GM19025 (cell line): ENCODE measurements at regions not wholly inside any gene's neighbourhood (a gene's known extent, or its start where the extent isn't known, plus 50 kb on each side); places are given as distances from the start of the nearest gene placed in this dataset.

Experiments used
- ATAC-seq: cut with Tn5 transposase; IDR thresholded peaks from one replicate; pipeline ENCODE4 v1.9.1; 2021; ENCODE audit warnings: mild to moderate bottlenecking, low read depth, moderate library complexity; ENCODE audit not compliant: unreplicated experiment

DNA sequence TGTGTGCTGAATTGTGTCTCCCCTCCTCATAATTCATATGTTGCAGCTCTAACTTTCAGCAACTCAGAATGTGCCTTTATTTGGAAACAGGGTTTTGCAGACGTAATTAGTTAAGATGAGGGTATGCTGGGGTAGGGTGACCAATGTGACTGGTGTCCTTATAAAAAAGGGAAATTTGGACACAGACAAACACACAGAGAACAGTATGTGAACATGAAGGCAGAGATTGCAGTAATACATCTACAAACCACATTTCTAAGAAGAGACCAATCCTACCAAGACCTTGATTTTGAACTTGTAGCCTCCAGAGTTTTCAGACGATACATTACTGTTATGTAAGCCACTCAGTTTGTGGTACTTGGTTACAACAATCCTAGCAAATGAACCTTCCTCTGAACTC lies 817.8 kb downstream of the TUSC7 start:
- ATAC-seq = no peak

DNA sequence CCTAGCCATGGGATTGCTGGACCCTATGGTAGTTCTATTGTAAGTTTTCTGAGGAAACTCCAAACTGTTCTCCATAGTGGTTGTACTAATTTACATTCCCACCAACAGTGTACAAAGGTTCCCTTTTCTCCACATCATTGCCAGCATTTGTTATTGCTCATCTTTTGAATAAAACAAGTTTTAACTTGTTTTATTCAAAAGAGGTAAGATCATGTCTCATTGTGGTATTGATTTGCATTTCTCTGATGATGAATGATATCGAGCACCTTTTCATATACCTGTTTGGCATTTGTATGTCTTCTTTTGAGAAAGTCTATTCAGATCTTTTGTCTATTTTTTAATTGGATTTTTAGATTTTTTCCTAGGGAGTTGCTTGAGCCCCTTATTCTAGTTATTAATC lies 819.1 kb downstream of the TUSC7 start:
- ATAC-seq = no peak

DNA sequence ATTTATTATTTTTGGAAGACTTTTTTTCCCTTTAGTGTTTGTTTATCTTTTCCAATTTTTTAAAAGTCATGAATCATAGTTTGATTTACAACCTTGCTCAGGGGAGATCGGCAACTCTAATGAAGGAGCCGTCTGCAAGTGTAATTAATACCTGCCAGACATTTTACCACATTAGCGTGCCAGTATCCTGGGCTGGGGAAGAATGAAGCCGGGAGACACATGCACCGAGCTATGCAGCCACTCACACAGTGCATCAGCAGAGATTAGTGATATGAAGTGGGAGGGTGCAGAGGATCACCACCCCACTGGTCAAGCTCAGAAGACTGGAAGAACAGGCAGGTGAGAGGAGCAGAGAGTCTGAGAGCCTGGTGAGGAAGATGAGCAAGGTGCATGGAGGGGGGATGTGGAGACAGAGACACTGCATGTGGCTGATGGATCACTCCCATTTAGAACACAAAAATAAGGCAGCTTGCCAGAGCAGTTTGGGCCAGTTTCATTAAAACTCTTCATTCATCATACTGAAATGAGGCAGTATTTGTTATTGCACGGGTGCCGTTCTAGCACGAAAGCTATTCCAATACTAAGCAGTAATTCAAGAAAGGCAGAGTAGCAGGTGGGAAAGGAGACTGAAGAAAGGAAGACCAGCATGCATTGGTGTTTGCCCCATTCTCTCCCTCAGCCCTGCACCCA lies 821.6 kb downstream of the TUSC7 start:
- no peak for ATAC-seq

DNA sequence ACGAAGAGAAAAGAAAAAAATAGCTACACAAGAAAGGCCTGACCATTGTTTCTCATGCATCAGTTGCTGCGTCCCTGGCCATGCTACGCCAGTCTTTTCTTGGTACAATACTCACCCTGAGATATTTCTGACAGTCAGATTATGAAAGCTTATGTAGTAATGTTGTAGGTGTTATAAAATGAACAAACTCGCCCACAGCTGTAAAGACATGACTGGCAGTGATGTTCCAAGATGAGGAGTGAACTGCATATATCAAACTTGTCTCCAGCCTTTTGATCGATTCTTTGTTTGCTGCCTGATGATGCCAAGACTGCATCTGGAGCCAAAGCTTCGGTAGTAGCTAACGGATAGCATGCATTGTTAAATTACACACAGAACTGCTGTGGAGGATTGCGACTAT lies 822.7 kb downstream of the TUSC7 start:
- ATAC-seq = no peak

DNA sequence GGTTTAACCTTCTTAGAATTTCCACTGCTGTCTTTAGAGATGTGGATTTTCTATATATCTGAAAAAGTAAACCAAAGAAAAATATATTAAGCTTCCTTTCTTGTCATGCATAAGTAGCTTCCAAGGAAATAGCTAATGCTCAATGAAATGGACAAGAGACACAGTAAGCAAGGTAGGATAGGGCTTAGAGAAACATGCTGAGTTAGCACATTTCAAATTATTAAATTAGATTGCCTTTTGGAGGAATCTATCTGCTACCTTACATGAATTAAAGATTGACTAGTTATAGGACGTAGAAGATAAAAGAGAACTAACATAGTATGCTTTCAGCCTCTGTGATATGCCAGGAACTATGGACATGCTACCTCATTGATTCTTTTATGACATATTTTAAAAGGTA lies 824.6 kb downstream of the TUSC7 start:
- ATAC-seq = no peak

DNA sequence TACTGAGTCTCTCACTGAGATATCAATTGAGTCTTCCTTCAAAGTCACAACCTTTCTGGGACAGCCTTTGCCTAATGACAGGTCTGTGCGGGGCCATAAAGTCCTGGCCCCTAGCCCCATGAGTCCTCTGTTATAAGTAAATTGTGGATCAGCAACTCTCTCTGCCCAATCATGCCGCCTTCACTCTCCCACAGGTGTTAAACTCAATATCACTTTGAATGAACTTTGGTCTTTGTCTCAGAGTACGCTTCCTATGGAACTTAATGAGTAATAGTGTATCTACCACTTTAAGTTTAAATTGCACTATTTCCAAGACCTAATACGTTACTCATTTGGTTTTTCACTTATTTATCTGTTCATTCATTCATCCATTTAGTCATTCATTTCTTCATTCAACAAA lies 826.4 kb downstream of the TUSC7 start:
- no peak for ATAC-seq

DNA sequence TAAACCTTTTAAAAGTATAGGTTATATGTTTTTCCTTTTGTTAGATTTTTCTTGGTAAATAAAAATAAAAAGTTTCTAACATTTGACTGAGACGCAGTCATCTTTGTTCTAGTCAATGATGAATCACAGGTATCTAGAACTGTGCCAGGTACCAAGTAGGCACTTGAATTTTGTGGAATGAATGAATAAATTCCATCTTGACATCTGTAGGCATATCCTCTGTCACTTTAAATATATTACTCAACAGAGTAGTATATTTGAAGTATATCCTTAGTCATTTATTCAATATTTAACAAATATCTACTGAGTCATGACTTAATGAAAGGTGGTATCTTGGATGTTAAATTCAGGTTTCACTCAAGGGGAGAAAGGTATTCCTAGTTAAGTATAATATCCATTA lies 828.4 kb downstream of the TUSC7 start:
- ATAC-seq = no peak

DNA sequence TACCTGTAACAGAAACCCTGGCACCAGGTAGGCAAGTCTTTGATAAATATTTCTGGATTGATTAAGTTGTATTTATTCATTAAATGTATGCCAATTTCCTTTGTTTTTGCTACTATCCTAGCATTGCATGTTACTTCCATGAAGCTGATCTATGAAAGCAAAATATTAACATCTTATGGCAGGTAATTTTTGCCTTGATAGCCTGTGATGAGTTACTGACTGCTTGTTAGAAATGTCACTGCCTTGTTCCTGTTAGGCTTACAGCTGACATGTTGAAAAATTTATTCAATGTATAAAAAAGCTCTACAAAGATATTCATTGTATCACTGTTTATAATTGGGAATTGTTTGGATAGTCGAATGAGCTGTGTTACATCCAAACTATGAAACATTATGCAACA lies 830.1 kb downstream of the TUSC7 start:
- no peak for ATAC-seq

DNA sequence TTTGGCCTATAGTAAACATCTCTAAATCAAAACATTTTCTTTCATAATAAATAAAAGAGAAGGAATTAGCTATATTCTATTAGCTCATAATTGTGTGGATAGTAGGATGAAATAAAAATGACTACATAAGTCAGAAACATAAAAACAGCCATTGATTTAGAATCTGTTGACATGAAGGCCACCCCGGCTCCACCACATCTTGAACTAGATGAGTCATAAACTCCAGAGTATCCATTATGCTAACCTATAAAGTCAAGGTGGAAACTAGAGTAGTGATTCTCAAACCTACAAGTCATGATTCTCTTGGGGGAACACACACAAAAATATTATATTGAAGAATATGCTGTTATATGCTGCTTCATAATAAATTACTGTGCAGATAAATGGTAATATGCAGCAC lies 831.0 kb downstream of the TUSC7 start:
- no peak for ATAC-seq

DNA sequence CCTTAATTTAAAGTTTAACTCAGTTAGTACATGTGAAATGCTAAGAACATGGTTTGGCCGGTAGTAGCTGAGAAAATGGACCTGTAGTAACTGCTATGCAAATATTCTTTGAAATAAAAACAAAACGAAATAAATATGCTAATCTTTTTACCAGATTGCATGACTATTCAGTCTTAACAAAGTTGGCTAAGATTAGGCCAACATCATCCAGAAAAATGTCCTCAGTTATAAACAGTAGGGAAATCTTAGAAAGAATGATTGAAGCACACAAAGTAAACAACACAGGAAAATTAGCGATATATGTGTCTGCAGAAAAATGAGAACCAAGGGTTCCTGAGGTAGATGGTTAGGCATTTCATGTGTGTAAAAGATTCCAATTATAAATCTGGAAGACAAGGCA lies 832.1 kb downstream of the TUSC7 start:
- no peak for ATAC-seq

DNA sequence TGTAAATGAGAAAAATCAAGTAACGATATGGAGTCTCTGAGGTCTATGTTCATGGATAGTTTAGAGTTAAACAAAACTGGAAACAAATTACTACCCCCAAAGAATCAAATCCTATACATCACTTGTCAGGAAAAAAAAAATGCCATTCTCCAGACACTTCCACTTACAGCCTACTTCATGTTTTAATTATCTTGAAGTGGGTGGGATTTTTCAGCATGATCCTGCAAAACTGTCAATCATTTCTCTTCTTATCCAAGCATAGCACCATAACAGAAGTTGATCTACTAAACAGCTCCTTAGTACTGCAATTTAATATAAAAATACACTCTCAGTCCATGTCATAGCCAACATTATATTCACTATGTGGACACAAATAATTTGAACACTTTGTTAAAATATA lies 833.9 kb downstream of the TUSC7 start:
- no peak for ATAC-seq

DNA sequence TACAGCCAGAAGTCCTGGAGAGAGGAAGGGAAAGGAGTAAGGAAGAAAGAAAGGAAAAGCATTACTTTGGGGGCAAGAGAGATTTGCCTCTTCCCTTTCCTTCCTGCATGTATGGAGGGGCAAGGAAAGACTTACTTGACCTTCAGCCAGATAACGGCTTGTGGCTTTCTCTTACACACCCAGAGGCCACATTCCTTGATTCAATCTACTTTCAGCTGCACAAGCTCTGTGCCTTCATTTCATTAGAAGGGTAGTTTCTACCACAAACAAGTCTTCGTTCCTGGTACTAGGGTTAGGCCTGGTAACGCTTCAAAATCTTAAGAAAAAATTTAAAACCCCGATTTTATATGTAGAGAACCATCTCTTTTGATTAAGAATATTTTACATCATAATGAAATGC lies 835.9 kb downstream of the TUSC7 start:
- no peak for ATAC-seq

DNA sequence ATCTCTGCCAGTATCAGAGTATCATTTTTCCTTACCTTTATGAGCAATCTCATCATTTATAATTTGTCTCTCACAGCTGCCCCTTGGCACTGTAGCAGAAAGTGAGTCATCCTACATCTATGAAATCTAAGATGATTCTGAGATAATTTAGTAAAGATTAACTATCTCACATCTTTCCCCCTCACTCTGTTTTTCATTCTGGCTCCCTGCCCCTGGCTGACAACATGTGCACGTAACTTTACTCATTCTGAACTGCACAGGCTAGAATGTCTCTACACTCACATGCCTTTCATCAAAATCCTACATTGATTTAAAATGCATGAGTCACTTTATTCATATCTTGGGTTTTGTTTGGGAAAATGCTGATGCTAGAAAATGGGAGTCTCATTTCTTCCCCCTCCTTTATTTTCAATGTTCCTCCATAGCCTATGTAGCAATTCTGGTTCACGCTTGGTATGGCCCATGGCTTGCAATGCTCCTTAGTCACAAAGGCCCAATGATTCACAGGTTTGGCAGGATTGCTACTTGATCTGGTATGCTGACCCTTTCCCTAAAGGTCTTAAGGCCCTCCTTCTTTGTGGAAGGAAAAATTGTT lies 838.5 kb downstream of the TUSC7 start:
- ATAC-seq = no peak

DNA sequence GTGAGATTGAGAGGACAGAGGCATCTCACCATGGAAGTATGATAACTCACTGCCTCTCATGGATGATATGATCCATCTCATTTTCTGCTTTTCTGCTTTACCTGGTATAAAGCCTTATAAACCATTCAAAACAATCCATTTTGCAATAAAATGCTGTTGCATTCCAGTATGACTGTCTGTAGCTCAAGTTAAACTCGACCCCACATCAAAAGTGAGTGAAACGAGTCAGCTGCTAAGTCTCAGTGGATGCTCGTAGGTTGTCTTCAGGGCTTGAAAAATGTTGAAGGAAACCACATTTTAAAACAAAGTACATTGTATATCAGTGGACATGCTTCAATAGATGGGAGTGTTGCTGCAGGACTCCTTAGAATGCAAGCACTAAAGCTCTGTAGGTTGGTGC lies 839.0 kb downstream of the TUSC7 start:
- ATAC-seq = no peak

DNA sequence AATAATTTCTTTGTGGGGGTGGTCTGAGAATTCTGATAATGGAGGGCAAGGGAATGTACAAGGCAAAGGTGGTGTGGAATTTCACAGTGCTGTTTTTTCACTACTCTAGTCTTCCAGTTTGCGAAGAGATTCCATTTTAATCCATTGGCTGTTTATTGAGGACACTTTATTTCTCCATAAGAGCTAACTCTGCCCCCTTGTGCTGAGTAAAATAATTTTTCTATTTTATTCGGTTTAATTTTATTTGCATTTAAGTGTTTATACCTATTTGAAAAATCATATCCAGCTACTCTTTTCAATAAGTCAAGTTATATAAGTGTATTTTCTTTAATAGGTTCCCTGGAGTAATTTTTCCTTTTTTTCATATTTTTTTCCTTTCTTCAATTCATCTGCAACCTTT lies 840.1 kb downstream of the TUSC7 start:
- no peak for ATAC-seq

DNA sequence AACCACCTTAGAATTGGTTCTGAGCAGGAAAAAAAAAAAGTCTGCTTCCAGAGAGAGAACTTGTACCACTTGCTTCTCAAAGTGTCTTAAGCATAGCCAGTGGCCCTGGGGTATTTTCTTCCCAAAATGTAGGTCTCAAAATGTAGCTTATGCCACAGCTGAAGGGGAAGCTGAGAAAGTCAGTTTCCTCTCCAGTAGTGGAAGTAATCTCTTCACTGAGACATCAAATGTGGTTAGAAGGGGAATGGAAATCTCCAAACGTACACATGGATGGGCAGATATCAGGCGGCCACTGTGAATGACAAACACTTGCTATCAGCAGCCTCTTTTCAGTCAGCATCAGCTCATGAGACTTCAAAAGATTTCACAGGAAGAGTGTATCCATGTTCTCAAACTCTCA lies 841.2 kb downstream of the TUSC7 start:
- ATAC-seq = no peak

DNA sequence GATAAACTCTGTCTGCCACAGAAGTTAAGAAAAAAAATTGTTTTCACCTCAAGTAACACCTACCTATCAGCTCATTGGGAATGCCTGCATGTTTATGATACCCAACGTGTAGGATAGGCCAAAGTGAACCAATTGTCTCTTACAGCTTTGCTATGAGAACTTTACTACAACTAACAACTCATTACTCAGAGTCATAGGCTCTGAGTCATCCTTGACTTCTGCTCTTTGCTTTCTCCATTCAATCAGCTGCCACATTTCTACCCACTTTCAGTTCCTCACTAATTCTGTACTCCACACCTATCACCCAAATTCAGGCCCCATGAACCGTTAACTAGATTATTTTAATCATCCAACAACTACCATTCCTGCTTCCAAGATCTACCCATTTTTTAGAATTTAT lies 843.9 kb downstream of the TUSC7 start:
- ATAC-seq = peak; percentile 87

DNA sequence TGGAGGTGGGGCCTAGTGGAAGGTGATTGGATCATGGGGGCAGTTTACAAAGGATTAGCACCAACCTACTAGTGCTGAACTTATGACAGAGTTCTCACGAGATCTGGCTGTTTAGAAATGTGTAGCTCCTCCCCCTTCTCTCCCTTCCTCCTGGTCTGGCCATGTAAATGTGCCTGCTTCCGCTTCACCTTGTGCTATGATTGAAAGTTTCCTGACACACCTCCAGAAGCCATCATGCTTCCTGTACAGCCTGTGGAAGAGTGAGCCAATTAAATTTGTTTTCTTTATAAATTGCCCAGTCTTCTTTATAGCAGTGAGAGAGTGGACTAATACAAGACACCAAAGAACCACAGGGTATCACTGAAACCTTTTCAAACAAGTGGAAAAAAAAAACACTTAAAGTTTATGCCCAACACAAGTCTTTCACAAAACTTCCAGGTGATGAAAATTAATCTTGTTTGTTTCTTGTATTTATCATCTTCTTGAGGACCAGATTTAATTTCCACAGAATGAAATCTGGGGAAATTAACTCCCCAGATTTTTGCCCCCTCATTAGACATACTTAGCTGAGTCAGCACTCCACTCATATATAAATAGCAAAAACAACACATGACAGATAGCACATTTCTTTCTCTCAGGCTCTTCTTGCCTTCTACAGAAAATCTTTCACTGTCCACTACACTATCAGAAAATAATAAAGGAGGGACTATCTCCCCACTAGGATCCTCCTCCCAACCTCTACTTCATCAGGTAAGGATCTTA lies 847.2 kb downstream of the TUSC7 start:
- no peak for ATAC-seq

DNA sequence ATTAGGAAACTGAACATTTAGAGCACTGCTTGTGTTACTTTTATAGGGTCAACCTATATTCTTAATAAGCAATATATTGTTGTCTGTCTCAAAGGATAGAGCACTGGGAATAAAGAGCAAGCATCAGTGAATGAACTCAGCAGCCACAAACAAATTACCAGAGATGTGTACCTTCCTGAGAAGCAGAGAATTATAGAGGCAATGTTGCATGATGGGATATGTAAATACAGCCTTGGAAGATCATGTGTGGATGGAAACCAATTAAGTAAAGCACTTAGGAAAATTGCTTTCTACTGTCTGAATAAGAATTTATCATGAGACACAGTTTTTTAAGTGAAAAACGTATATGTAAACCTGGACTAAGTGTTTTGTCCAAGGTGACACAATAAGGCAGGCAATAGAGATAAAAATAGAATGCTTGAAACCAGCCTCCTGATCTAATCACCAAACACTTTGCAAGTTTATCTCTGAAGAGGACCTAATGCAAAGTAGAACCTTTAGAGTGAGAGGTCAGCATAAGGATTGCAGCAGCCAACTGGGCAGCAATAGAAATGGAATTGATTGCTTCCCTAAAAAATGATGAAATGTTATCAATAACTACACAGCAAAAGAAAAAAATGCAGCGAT lies 848.0 kb downstream of the TUSC7 start:
- ATAC-seq = no peak

DNA sequence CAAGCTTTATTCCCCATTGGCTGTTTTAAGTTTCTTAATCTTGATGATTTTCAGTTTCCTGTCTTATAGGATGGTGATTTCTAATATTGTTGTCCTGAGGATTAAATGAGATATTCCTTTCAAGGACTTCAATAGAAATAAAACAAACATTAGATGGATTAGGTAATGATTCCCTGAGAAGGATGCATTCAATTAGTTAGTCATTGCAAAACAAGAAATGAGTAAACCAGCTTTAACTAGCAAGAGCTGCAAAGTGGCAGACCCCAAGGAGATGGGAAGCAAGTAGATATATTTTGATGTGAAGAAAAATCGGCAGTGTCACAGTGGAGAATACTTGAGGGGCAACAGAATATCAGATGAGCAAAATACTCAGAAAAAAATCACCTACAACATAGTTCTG lies 849.1 kb downstream of the TUSC7 start:
- ATAC-seq = no peak

DNA sequence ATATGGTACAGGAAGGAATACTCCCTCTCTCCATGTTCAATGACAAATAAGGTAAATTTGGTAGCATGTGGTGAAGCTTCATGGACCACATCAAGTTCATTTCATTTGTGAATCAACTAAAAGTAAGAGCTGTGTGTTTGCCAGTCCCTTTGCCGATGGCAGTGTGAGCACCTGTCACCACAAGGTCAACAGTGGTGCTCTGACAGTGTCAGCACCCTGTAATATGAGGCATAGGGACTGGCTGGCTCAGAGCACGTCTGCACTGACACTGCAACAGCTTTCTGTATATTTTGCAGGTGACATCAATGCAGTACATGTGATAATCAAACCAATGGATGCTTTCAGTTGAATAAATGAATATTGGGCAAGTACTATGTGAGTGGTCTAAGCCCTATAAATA lies 852.4 kb downstream of the TUSC7 start:
- no peak for ATAC-seq

DNA sequence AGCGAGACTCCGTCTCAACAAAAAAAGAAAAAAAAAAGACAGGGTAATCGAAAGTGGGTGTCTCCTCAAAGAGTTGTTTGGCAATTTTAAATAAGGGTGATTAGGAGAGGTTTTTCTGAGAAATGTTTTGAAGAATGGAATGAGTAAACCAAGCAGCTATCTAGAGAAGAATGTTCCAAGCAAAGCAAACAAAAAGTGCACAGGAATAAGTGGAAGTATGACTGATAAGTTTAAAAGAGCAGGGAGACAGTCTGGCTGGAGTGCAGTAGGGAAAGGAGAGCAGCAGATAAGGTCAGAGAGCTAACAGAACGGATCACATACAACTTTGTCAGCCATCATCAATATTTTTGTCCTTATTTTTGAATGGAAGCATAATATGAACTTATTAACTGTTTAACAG lies 853.5 kb downstream of the TUSC7 start:
- ATAC-seq = no peak
